ENCODE measurements at regions not wholly inside any gene's neighbourhood (a gene's known extent, or its start where the extent isn't known, plus 50 kb on each side); places are given as distances from the start of the nearest gene placed in this dataset.
"Not testable (repeated sequence)": the region's sequence is repeated elsewhere in the genome, so short reads cannot be mapped to it uniquely, and the experiment has no call there.

DNA sequence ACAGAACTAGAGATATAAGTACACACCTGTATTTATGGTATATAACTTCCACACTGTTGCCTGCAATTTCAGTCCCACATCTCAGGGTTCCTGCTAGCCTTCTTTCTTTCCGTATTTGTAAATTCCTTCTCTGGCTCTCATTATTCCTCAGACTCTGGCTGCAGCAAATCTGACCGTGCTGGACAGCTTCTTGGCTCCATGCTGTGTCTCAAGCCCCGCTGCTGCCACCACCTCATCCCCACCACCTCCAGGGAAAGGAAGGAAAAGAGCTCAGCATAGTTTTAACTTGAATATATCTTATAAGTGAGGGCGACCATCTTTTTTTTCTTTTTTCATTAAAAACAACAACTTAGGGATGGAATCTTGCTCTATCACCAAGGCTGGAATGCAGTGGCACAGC is 155.6 kb upstream of the CXCL13 start:
- DNase-seq = no peak

DNA sequence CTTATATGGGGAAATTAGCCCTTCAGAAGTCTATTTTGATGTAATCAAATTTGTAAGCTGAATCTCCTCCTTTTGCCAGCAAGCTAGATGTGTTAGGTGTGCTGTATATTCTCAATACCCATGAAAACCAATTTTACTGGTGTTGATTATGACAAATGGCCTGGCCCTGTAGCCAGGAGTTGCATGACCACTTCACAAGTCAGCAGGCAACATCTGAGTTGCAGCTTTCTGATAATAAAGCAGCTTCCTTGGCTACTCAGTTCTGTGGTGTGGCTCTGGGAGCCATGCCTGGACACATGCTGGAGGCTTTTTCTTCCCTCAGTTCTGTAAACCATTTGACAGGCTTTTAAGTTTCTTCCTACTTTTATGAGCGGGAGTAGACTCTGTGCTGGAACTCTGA is 154.1 kb upstream of the CXCL13 start:
- no peak for DNase-seq

DNA sequence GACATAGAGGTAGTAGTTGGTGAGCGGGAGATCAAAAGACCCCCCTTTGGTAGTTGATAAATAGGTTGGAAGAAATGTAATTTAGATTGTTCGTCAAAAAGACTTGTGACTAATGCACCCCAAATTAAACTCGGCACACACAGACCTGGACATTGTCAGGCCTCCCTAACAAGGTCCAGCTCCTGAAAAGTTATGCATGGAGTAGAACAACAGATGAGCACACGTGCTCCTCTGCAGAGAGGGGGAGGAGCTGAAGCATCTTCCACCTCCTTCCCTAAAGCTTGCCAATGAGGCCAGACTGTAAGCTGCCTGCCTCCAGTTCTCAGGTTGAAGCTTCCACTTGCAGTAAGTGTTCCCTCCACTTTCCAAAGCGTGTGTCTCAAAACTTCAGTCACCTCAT is 153.5 kb upstream of the CXCL13 start:
- DNase-seq = not testable (repeated sequence)

DNA sequence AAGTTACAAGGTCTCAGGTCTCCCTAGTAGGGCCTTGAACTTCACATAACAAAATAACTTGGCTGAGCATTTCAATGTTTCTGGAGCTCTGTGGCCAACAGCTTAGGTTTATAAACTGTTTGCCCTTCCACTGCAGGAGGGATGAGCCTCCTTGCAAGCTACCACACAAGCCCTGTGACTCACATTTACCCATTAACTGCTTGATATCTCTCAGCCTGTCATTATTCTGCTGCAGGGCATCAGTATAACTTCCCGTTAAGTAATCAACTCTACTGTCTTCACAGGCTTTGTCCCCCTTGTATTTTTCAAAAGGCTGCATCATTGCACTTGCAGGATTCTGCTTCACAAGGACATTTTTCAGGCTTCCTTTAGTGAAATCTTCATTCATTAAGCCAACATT is 151.7 kb upstream of the CXCL13 start:
- DNase-seq = no peak

DNA sequence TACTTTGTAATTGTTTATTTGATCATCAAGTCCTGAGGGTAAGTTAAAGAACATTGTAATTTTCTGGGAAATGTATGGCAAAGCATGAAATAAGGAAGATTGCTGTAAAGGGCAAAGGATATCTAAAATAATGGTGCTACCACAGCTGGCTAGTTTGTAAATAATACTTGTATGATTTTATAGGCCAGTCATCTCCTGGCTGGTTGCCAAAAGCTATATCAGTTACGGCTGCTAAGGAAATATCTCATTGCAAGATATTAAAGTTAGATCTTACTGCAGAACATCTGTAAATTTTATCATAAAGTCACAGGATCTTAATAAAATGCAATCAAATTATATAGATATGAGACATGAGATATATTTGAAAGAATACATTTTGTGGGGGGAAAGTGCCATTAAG is 150.8 kb upstream of the CXCL13 start:
- DNase-seq = no peak

DNA sequence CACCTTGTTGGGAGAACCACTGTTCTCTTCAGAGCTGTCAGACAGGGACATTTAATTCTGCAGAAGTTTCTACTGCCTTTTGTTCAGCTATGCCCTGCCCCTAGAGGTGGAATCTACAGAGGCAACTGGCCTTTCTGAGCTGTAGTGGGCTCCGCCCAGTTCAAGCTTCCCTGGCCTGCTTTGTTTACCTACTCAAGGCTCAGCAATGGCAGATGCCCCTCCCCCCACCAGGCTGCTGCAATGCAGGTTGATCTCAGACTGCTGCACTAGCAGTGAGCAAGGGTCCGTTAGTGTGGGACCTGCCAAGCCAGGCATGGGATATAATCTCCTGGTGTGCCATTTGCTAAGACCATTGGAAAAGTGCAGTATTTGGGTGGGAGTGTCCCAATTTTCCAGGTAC is 141.5 kb upstream of the CXCL13 start:
- not testable (repeated sequence) for DNase-seq

DNA sequence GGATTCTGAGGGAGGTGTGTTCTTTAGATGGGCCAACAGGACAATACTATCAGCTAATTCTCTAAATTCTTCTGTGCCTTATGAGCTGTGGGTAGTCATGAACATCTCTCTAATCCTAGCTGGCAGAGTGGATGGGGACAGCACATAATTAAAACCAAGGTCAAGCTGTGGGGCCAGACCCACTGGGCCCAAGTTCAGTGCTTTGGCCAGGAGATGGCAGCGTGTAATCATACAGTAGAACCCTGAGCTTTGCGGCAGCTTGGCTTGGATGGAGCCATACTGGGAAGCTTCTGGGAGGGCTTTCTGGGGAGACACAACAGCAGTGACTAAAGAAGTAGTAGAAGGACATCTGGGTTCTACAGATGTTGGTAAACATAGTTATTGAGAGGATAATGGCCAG is 140.3 kb upstream of the CXCL13 start:
- DNase-seq = no peak

DNA sequence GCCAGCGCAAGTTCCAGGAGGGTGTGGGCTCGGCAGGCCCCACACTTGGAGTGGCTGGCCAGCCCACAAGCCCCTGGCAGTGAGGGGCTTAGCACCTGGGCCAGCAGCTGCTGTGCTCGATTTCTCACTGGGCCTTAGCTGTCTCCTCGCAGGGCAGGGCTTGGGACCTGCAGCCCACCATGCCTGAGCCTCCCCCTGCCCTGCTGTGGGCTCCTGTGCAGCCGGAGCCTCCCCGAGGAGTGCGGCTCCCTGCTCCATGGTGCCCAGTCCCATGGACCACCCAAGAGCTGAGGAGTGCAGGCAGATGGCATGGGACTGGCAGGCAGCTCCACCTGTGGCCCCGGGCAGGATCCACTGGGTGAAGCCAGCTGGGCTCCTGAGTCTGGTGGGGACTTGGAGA is 139.2 kb upstream of the CXCL13 start:
- no peak for DNase-seq

DNA sequence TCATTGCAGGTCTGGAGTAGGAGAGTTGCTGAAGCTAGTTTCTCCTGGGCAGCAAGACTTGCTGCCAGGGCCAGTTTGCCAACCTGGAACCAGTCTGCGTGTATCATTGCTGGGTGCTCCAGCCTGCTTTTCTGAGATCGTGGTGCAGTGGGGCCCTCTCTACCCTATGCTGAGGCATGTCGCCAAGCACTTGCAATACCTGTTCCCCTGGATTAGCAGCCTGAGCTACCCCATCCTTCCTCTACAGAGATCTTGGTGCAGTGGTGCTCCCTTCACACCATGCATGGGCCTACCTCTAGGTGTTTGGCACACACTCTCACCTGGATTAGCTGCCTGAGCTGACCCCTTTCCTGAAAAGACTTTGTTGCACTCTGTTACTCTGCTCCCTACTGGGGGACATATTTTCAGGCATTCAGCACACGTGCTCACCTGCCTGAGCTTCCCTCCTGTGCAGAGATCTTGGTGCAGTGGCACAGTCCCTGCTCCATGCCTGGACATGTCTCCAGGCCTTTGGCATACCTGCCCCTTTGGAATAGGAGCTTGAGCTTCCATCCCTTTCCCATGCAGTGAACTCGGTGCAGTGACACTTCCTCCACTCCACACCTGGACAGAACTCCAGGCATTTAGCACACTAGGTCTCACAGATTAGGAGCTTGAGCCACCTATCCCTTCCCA is 133.7 kb upstream of the CXCL13 start:
- no peak for DNase-seq

DNA sequence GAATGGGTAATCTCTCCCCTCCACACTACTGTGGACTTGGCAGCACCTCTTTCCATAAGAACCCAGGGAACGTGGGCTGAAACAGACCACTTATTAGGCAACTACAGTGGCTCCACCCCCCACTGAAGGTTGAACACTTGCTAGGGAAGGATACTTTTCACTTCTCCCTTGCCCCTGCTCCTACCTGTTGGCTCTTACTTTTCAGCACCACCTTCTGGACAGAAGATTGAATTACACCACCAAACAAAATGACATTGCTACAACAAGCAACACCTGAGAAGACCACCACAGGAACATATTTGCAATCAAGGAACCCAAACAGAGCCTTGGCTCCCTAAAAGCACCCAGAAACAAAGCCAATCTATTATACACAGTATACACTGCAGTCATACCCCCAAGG is 132.1 kb upstream of the CXCL13 start:
- DNase-seq = no peak

DNA sequence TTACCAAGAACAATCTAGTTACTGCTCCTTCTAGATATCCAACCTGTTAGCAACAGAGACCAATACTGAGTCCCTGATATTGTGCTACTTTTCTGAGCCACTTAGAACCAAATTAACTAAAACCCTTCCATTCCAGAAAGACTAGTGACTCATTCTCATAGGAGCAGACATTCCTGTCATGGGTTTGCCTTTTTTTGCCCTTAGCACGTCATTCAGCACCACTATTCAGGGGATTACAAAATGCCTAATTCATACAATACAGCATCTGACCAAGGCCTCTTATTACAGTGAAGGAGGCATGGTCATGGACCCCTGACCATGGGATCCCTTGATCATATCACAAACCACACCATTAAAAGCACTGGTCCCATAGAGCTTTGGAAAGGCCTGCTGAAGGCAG is 123.8 kb upstream of the CXCL13 start:
- DNase-seq = no peak

DNA sequence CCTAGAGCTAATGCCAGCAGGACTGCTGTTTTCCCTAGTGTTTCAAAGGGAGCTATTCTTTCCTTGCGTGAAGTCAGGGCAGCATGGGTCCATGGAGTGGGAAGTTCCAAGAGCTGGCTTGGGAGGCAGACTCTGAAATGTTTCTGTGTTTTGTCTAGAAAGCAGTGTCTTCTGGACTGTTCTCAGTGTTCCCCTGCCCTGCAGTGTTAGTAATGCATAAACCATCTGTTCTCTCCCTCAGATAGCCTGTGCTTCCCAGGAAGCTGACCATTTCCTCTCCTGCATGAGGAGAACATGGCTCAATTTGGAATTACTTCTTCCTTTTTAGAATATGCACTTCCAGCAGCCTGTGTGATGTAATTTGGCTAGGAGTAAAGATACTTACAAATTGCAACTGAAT is 116.7 kb upstream of the CXCL13 start:
- DNase-seq = no peak

DNA sequence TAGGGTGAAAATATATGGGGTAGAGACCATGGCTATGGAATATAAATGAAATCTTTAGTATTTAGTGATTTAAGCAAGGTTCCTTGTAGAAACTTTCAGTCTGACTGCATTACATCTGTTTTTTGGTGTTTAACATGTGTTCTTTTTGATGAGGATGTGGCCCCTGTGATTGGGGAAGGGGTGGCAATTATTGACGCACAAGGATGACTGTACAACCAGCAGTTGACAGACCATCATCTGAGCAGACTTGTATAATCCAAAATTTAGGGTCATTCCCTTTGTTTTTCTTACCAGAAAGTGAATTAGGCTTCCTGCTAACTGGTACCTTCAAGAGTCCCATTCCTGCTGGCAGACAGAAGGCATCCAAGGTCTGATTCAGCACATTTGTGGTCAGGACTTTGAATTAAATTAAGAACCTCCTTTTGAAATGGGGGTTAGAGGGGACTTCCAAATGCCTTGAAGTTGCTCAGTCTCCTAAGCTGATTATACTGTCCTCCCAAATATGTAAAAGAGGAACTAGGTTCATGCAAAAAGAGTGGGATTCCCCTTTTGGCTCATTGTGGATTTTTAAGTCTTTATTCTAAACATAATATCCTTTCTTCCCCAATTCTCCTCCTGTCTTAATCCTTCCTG is 112.4 kb upstream of the CXCL13 start:
- DNase-seq = no peak

DNA sequence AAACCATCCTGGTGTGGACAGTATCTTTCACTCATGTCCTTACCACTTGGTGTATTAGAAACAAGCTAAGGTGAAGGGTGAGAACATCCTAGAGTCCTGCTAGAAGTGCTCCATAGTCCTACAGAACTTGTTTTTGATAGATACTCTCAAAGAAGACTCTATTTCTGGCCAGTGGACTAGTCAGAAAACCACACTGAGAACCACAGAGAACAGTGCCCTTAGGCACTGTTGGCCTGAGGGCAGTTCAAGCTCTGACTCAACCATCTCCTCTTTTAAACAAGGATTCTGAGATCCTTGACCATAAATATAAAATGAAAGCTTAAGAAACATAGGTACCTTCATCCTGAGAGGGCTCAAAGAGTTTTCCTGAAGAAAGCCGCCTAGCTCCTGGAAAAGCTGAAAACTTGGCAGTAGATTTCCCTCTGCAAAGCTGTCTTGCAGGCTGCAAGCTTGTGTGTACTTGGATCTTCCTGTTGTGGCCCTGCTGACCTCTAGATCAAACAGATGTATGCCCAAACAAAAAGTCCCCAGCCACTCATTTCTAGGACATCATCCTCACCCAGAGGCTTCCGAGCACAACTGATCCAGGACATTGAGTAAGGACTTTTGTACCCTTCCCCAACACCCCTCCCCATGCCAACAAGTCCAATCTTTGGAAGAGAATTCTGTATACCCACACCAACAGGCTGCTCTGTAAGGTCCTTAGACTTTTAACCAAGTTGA is 111.6 kb upstream of the CXCL13 start:
- no peak for DNase-seq

DNA sequence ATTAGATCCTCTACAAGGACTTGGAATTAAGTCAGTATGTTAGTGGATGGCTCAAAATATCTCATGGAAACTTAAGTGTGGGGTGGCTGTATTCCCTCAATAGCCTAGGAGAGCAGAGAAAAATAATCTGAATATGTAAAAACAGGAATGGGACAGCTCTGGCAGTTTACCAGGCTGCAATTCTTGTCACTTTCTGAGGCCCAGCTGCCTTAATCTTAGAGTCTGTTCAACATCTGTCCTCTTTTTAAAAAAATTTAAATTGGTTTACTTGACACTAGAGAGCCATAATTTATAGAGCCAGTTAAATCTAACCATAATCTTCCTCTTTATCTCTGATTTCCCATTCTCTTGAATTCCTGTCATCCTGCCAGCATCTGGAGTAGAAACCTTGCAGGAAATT is 109.2 kb upstream of the CXCL13 start:
- no peak for DNase-seq

DNA sequence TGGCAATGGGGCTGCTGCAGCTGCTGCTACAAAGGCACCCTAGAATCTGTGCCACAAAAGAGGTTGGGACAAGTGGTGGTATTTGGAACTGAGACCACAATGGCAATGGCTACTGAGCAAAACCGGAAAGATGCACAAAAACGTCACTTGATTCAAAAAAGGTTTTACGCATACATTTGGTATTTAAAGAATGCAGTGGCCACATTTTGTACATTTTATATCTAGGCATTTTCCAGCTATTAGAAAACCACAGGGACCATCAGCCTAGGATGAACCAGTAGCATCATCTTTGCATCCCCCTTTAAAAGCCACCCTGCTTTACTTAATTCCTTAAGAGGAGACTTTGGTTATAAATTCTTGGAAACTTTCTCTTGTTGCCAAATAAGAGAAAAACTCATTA is 104.8 kb upstream of the CXCL13 start:
- no peak for DNase-seq

DNA sequence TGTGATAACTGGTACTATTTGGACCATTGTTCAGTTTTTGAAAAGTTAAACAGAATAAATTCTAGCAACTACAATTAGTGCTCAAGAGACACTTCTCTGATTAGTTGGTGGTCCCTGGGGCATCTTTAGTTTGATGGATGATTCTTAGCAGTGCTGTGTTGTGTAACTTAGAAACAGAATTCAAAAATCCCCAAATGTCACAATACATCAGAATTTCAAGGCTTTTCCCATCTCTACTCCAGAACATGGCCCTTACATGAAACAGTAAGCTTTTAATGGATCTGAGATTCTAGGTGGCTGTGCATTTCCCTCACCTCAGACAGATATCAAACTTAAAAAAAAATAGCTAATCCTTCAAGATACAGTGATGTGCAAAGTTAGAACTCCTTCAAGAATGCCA is 104.4 kb upstream of the CXCL13 start:
- no peak for DNase-seq

DNA sequence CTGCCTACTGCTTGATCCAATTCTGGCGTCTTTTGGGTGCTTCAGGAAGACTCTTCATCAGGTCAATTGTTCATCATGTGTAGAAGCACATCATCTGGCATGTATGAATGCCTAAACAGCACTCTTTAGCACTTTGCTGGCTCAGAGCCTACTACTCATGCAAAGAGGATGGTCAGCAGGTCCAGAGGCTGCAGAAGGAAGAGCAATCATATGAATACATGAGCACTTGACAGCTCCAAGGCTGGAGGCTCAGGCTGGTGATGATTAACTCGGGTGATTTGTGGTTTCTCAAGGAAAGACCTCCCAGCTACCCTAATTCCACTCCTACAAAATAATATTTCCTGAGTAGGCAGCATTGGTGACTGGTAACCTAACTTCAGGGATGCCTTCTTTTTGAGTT is 103.8 kb upstream of the CXCL13 start:
- no peak for DNase-seq

DNA sequence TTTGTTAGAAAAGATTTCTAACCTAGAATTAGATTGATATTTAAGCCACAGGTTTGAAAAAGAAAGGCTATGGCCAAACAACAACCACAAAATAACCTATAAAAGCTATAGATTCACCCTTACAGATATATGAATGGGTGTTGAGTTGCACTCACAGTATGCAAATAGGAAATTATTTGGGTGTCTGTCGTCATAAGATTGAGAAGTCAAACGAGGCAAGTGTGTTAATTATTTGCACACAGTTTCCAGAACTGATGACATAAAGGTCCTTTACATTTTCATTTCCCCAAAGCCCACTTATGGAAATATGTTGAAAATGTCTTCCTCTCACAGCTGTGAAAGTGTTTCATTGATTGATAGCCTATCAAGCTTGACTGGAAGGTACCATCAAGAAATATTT is 101.2 kb upstream of the CXCL13 start:
- no peak for DNase-seq

DNA sequence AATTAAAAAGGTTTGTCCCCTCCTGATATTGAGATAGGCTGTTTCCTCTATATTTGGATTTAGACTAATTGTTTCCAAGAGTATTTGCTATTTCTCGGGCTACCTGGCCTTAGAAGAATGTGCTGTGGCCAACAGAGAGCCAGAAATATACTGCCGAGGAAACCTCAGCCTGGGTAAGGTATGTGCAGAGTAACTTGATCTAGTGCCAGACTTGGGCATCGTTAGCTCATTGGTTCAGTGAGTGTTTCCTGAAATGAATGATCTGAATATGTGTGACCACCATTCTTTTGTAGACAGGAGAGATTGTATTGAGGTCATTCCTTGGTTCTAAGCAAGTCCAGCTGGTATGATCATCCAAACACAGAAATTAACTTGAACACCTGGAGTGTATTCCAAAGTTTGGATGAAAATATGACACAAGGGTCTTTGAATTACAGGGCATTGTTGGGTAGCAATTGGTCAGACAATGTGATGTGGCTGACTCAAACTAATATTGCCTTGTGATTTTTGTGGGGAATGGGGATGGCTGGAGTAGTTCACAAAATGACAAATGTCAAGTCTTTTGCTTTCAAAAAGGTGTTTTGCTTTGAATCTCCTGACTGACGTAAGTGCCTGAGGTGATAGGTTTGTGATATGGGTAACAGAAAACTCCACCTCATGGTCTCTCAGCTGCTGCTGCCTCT is 100.2 kb upstream of the CXCL13 start:
- no peak for DNase-seq

DNA sequence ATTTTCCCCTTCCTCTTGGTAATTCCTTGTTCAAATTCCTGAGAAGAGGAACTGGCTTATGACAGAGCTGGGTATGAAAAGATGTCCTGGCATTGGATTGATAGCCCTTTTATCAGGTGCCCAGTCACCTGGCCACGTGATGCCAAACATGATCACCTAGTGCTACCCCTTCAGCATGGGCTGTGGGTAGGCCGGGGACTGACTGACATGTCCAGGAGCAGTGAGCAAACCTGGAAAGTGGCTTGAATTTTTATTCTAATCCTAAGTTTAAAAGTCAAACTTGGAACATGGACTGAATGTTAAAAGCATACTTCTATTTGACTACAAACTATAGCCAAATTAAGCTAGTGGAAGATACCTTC is 99.7 kb upstream of the CXCL13 start:
- DNase-seq = no peak

DNA sequence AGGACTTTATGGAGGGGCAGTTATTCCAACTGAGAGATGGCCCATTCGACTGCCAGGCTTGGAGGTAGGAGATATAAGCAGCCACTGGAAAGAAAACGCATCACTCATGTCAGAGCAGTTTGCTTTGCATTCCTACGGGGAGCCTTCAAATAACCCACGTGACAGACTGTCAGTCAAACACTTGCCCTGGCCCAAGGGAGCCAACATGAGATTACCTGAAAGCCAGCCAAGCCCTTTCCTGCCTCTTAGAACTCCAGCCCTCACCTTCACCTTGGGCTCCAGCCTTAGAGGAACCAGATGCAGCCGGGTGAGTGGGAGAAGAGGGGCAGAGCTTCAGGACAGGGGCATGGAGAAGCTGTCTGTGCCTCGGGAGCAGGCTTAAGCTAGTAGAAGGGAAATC is 95.3 kb upstream of the CXCL13 start:
- no peak for DNase-seq

DNA sequence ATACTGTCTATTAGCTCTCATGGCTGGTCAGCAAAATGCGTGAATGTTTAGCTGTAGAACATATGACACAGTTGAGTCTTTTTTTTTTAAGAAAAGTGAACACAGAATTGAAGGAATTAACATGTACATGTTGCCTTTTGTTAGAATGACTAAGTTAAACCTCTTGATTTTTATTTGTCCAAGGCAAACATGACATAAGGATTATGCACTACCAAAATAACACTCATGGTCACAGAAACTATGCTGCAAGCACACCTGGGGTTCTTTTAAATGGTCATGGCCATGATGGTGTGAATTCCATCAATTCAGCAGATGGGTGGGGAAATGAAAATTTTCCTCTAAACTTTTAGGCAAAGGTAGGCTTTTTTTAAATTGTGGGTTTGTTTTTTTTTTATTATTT is 80.1 kb upstream of the CXCL13 start:
- DNase-seq = no peak

DNA sequence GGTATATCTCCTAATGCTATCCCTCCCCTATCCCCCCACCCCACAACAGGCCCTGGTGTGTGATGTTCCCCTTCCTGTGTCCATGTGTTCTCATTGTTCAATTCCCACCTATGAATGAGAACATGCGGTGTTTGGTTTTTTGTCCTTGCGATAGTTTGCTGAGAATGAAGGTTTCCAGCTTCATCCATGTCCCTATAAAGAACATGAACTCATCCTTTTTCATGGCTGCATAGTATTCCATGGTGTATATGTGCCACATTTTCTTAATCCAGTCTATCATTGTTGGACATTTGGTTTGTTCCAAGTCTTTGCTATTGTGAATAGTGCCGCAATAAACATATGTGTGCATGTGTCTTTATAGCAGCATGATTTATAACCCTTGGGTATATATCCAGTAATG is 77.7 kb upstream of the CXCL13 start:
- DNase-seq = not testable (repeated sequence)

All from CD4-positive, alpha-beta T cell treated with Interferon alpha-2 for 1 hour (primary cell).